Fibroblast of the aortic adventitia (primary cell): ENCODE measurements at regions not wholly inside any gene's neighbourhood (a gene's known extent, or its start where the extent isn't known, plus 50 kb on each side); places are given as distances from the start of the nearest gene placed in this dataset.

Experiments
- DNase-seq: peaks from one replicate; pipeline ENCODE4 v3.0.0-alpha.2; 2010; ENCODE audit warnings: low read depth
- H3K4me3 ChIP-seq: 2 replicates; pipeline ENCODE4 v1.5.1; 2011; ENCODE audit warnings: low read depth, mild to moderate bottlenecking, control low read depth, low read length, moderate library complexity
- CTCF ChIP-seq: IDR thresholded peaks from 2 replicates; pipeline ENCODE4 v1.5.1; 2011; ENCODE audit warnings: mild to moderate bottlenecking, low read length, control low read depth, inconsistent platforms; ENCODE audit not compliant: insufficient read depth

- peak overlapping the region; percentile 42 for H3K4me3 ChIP-seq
- TF ChIP-seq CTCF = no peak
- DNase-seq = peak; percentile 90
Measured at GRCh38 chr14:76956316-76957090, 72.0 kb downstream of the IRF2BPL start.

GRCh38 chr14:76955575-76956315 lies 72.8 kb downstream of the IRF2BPL start:
- peak overlapping the region; percentile 9 for H3K4me3 ChIP-seq
- no peak for TF ChIP-seq CTCF
- DNase-seq = no peak

- H3K4me3 ChIP-seq = no peak overlapping the region
- no peak for TF ChIP-seq CTCF
- DNase-seq = no peak
Measured at GRCh38 chr14:76954394-76955190, 73.9 kb downstream of the IRF2BPL start.

GRCh38 chr14:76953311-76953945 lies 75.1 kb downstream of the IRF2BPL start:
- peak; percentile 79 for DNase-seq
- peak overlapping the region; percentile 46 for H3K4me3 ChIP-seq
- no peak for TF ChIP-seq CTCF

- DNase-seq = peak; percentile 55
- no peak overlapping the region for H3K4me3 ChIP-seq
- TF ChIP-seq CTCF = no peak
Measured at GRCh38 chr14:76951166-76951565, 77.3 kb downstream of the IRF2BPL start.
